HG03159 (cell line): ENCODE measurements at regions not wholly inside any gene's neighbourhood (a gene's known extent, or its start where the extent isn't known, plus 50 kb on each side); places are given as distances from the start of the nearest gene placed in this dataset.
"Not testable (repeated sequence)": the region's sequence is repeated elsewhere in the genome, so short reads cannot be mapped to it uniquely, and the experiment has no call there.

Source experiments
- ATAC-seq: cut with Tn5 transposase; IDR thresholded peaks from one replicate; pipeline ENCODE4 v1.9.1; 2021; ENCODE audit warnings: mild to moderate bottlenecking, moderate library complexity; ENCODE audit not compliant: unreplicated experiment

DNA sequence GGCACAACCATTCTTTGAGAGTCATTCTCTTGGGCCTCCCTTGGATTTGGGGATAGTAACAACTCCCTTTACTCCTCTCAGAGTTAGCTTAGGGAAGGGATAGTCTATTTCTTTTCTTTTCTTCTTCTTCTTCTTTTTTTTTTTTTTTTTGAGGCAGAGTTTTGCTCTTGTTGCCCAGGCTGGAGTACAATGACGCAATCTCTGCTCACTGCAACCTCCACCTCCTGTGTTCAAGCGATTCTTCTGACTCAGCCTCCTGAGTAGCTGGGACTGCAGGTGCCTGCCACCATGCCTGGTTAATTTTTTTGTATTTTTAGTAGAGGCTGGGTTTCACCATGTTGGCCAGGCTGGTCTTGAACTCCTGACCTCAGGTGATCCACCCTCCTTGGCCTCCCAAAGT lies 465.8 kb downstream of the PLCL1 start:
- ATAC-seq, result not testable (repeated sequence)

DNA sequence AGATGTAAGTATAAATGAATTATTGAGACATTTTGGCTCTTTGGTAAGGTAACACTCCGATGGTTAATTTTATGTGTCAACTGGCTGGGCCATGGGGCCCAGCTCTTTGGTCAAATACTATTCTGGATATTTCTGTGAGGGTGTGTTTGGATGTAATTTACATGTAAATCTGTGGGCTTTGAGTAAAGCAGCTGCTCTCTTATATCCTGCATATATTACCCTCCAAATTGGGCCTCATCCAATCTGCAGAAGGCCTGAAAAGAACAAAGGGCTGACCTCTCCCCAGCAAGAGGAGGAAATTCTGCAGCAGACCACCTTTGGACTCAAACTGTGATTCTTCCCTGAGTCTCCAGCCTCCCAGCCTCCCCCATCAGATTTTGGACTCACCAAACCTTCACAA lies 464.1 kb downstream of the PLCL1 start:
- no peak for ATAC-seq

DNA sequence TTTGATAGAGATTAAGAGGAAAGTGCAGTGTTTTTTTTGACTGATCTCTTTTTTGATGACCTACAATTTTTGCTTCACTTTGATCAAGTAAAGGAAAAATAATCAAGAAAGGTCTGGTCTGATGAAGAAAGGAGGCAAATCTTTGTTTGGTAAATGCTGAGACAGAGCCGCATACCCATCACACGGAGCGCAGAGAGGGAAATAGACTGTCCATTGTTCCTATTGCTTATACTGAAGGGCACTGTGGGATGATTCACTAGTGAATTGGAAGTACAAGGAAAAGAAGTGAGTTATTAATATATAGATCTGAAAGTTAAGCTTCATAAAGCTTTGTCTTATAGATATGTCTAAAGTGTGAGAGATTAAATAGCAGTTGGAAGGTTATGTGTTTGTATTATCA lies 455.1 kb downstream of the PLCL1 start:
- ATAC-seq, result no peak

DNA sequence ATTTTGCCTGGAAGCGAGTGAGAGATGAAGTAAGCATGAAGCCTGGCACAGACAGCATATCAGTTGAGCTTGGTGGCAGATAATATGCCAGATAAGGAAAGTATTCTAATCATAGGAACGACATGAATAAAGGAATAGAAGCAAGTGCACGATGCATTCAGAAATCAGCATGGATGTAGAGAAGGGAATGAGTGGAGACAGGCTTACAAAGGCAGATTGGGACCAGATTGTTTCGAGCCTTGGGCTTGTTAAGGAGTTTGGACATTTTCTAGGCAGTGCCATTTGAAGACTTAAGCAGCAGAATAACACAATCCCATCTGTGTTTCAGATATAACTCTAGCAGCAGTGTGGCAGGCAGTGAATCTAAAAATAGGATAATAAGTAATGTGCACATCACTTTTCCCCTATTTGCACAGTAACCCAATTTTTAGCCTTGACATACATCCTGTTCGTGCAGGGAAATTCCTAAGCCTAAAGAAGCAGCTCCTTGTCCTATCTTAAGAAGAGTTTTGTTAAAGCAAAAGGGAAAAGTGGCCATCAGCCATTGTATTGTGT lies 450.2 kb downstream of the PLCL1 start:
- ATAC-seq, result no peak

DNA sequence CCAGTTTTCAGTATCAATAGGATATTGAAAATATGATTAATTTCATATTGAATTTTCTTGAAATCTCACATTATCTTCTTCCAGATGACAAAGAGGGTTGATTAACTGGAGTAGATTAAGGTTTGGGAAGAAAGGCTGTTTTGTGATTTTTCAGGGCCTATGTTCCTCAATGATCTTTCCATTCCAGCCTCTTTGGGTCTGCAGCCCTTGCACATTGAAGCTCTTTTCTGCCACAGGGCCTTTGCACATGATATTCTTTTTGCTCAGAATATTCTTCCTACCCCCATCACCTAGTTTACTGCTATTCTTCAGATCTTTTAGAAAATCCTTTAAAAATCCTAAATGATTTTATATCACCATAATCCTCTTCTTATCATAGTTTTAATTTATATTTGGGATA lies 449.6 kb downstream of the PLCL1 start:
- ATAC-seq, result no peak

DNA sequence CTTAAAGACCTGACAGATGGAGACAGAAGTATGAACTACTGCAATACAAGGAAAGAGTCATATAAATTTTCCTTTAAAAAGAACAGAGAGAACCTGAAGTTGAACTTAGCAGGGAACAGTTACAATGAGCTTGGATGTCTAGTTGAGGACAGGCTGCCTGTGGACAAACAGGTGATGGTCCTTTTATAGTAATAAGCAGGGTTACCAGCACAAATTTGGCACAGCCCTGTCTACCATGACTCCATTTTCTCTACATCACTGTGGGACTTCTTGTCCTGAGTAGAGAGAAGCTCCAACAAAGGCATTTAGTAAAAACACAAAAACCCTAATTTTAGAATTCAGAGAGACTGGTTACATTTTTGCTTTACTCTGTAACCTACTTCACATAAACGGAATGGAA lies 448.1 kb downstream of the PLCL1 start:
- ATAC-seq, result no peak

DNA sequence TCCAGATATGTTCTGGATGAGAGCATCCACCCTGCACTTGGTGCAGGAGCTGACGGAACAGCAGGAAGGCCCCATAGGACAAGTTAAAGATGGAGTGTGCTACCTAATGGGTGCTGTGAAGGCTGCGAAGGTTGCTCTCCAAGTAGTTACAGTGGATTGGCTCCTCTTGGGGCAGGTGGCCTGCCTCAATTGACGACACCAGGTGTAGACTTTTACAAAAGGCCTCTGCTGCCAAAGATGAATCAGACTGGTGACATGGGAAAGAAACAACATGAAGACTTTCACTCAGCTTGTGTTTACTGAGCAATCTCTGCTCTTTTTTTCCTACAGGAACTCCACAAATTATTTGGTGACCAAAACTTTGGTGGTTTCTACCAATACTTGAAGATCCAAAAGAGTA lies 437.7 kb downstream of the PLCL1 start:
- ATAC-seq, result no peak

DNA sequence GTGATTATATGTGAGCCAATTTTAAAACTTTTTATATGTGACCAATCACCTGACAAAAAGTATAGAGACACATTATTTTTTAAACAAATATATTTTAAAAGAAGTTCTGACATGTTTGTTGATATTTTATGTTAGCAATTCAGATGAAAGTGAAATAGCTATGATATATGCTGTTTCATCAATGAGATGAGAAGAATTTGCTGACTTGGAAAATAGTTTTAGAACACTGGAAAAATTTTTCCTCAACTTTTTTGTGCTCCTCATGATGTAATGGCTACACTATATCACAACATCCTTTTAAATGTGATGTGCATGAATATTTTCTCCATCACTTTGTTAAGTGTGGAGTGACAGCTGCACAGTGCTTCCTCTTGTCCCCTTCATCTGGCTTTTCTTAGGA lies 434.0 kb downstream of the PLCL1 start:
- ATAC-seq, result no peak

DNA sequence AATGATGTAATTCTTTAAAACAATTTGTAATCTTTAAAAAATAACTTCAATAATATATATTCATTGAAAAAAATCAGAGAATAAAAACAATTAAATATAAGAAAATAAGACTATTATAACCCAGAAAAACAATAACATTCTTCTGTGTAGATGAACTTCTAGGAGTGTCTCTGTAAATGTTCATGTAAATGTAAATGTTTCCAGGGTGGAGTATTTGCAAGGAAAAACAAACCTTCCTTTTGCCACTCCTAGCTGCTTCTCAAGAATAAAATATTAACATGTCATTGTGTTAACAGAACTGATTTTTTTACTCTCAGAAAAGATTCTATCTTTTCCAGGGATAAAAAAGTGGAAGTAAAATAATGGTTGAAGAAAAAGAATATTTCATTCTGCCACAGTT lies 431.9 kb downstream of the PLCL1 start:
- no peak for ATAC-seq

DNA sequence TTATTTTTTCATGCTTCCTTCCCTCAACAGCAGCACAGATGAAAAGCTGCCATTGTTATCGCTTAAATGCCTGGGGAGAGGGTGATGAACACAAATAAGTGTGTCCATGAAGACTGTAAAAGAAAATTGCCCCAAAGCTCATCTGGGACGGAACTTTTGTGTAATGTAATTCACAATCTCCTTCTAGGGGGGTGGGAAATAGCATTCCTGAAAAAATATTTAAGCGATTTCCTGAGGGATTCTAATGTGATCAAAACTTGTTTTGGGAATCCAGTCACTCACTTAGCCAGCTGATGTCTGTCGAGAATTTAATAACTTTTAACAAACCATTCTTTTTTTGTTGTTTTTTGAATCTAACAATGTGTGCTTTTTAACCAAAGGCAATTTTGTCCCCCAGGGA lies 427.9 kb downstream of the PLCL1 start:
- no peak for ATAC-seq

DNA sequence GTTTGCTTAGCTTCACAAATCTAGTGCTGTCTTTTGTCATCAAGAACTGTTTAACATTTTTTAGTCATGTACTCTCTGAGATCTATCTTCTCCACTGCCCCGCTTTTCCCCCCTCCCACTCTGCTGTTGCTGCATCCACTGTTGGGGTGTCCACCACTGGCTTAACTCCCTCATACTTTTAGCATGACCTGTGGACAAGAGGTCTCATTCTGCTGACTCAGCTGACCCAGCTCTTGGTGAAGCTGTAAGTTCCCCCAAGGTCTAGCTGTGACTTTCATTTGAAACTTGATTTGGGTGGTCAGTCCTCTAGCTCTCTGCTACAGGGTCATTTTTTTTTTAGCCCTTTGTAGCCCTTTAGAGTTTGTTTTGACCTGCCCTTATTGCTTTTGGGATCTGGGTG lies 427.2 kb downstream of the PLCL1 start:
- ATAC-seq, result no peak

DNA sequence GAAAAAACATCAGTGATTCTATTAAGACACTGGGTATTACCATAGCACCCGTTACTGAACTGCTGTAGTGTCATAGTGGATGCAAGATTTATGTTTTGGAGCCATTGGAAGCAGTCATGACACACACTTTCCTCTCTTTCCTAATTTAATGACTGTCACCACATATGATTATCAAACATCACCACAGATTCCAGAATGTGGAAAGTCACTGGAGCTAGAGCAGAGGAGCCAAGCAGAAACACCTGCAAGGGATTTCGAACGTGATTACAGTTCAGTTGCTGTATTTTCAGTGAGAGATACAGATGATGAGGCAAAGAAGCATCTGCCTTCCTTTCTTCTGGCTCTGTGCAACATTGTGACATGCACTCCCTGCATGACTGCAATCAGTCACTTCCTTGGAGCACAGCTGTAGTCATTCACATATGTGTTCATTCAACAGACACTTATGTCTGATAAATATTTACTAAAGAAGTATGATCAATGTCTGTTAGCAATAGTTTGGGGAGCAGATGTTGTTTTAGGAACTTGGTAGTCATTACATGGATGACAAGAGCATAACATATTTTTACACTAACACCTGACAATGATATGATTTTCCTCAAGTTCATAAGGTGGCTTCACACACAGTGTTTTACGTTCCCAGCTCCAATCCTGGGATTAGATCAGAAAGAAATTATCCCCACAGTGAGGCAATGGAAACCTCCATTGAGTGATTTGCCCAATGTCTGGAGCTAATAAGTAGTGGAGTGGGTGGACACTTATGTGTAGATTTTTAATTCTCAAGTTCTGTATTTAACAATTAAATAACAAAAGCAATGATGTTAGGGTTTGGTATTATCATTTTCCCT lies 416.6 kb downstream of the PLCL1 start:
- no peak for ATAC-seq

DNA sequence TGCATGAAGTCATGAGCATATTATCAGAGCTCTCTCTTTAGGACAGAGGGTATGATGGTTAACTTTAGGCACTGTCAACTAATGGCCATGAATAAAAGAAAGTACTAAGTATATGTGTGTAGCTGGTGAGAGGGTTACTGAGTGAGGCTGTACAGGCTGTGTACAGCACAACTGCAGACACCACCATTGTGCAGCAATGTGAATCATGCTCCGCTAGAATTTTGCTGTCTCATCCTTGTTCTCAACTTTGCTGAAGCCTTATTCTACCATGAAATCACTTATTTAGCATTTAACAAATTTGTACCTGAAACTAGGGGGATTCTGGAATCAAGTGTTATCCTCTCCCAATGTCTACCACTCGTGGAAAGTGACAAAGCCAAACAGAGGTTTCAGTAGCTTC lies 414.9 kb downstream of the PLCL1 start:
- ATAC-seq, result no peak

DNA sequence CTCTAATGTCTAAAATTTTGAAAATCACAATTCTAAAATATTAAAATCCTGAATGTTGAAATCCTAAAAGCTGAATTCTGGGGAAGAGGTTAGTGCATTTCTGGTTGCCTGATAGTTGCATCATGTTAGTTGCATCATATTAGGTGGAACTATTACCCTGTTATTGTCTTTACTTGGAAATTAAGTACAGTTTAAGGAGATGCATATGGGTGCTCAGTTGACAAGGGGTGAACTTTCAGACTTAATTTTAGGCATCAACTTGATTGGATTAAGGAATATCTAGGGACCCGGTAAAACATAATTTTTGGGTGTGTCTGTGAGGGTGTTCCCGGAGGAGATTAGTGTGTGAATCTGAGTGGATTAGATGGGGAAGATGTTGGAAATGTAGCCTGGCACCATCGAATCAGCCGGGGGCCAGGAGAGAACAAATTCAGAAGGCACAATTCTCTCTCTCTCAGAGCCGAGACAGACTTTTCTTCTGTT lies 409.8 kb downstream of the PLCL1 start:
- no peak for ATAC-seq

DNA sequence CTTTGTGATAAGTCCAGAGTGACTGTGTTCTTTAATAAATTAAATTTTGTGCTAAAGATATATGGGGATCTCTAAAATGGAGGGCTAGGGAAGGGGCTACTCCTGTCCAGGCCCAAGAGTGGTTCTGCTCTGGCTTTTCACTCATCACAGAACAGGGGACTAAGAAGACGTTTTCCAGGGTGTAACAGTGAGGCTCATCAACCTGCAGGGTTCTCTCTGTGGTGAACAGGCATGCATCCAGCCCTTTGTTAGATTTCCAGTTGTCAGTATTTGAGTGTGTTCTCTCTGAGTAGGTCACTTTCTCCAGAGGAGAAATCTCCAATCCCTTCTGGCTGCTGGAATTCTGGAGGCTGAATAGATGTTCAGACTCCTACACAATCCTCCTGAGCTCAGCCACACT lies 408.9 kb downstream of the PLCL1 start:
- ATAC-seq, result no peak

DNA sequence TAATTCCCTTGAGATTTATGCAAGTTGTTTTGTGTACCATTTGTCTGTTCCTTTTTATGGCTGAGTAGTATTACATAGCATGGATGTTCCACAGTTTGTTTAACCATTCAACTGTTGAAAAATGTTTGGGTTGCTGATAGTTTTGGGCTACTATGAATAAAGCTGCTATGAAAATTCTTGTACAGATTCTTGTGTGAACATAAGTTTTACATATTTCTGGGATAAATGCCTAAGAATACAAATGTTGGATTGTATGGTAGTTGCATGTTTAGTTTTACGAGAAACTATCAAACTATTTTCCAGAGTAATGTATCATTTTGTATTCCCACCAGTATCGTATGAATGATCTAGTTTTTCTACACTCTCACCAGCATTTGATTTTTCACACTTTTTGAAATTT lies 407.3 kb downstream of the PLCL1 start:
- ATAC-seq, result no peak

DNA sequence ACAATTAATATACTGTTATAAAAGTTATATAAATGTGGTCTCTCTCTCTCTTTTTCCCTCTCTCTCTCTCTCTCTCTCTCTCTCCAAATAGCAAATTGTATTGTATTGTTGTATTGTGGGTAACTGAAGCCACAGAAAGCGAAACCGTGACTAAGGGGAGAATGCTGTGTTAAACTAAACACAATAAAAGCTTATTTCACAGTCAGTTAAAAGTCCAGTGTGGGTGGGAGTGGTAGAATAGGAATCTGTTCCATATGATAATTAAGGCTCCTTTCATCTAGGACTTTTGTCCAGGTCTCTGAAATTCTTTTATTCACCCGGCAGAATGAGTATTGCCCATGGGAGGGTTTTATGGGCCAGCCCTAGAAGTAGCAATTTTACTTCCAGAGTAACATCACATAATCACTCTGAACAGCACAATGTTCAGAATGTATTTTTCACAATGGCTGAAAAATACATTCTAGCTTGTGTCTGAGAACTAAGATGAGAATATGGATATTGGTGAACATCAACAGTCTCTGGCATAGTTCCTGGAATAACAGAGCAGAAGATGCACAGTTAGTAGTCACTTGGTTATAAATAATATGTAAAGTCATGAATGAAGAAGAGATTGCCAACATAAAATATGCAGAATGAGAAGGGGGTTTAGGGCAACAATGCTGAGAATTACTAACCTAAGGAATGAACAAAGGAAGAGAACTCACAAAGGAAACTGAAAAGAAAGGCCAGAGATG lies 399.1 kb downstream of the PLCL1 start:
- no peak for ATAC-seq
